HG03521 (cell line): ENCODE measurements at regions not wholly inside any gene's neighbourhood (a gene's known extent, or its start where the extent isn't known, plus 50 kb on each side); places are given as distances from the start of the nearest gene placed in this dataset.
A peak's percentile ranks its signal among the peaks of the same experiment; 100 is the strongest.

Source experiments
- ATAC-seq: cut with Tn5 transposase; IDR thresholded peaks from one replicate; pipeline ENCODE4 v1.9.1; 2021; ENCODE audit warnings: mild to moderate bottlenecking, moderate library complexity; ENCODE audit not compliant: unreplicated experiment

DNA sequence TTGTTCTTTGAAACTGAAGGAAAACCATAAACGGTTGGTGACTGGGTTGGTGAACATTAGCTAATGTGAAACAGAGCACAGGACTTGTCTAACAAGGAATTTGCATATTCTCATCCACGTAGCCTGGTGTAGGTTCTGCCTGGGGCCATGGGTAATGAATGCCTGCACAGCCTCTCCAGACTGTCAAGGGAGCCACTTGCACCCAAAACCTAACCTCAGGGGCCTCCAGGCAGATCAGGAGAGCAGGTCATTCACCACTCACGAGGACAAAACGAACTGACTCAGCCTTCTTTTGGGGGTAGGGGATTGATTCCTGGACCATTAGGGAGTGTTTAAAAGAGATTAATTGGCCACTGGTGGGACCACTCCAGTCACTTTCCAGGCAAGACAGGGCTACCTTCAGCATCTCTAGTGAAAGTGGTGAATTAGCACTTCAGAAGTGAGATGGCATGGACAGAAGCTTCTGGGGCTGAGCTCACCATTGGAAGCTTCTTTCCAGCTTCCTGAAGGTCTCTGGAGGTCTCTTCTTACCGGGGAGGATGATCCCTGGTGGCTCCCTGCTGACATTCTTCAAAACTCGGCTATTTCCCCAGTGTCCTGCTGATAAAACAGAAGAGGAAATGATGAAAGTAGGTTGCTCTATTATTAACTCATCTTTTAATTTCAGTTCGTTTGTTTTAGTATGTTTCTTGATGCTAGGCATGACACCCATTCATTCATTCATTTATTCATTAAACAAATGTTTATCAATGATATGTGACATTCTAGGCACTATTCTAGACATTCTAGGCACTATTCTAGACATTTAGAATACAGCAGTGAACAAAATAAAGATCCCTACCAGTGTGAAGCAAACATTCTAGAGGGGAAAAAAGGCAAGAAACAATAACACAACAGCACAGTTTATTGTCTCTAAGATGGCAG is 104.5 kb upstream of the LNX1 start:
- no peak for ATAC-seq

DNA sequence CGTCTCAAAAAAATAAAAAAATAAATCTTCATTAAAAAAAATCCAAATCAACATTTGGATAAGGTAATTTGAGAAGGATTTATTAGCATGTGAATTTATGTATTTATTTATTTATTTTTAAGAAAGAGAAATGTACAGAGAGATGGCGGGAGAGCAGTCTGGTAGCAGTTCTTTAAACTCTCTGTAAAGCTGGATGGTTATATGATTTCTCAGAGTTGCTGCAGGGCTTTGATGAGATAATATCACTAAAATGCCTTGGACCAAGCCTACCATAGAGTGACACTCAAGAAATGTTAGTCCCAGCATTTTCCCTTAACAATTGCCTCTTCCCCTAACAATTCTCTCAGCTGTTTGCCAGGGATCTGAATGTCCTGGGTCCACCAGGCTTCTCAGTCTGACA is 103.4 kb upstream of the LNX1 start:
- no peak for ATAC-seq

DNA sequence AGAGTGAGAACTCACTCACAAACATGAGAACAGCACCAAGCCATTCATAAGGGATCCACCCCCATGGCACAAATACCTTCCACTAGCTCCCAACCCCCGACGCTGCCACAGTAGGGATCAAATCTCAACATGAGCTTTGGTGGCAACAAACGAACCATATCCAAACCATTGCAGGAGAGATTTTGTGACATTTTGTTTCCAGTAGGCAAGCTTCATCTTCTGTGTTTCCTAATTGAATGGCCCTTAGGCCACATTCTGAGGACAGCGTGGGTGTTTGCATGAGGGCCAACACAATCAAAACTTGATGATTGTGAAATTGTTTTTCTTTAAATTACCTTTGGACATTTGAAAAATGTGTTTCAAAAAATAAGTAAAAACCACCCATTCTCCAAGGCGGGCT is 102.6 kb upstream of the LNX1 start:
- no peak for ATAC-seq

DNA sequence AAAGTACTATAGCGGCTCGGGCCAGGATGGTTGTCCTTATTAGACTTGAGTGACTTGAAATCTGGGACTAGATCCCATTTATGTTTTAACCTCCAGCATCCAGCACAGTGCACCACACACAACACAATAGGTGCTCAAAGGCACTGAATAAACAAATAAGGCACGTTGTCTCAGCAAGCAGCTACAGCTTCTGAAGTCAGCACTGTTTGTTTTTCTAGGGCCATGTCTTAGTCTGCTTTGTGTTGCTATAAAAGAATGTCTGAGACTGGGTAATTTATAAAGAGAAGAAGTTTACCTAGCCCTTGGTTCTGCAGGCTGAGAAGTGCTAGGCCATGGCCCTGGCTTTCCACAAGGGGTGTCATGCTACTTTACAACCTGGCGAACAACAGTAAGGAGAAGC is 102.1 kb upstream of the LNX1 start:
- no peak for ATAC-seq

DNA sequence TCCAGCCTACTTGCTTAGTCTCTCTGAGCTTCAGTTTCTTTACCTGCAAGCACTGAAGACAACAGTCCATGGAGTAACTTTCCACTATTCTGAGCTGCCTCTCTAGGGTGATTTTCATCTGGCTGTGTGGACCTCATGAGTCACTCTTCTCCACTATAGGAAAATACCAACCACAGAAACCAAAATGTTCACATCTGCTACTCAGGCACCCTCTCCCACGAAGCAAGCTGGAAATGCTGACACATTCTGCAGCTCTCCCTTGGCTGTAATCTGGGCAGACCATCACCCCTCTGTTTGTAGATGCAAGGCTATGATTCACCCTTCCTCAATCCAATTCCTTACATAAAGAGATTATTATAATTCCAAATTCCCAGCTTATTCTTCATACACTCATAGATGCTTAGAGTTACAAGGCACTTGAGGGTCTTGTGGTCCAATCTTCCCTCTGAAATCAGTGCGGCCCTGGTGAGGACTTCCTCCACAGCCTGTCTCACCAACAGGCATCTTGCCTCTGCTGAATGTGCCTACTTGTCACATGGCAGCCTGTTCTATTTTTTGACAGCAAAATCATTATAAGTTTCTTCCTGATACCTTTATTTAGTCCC is 97.0 kb upstream of the LNX1 start:
- ATAC-seq: peak; percentile 47

DNA sequence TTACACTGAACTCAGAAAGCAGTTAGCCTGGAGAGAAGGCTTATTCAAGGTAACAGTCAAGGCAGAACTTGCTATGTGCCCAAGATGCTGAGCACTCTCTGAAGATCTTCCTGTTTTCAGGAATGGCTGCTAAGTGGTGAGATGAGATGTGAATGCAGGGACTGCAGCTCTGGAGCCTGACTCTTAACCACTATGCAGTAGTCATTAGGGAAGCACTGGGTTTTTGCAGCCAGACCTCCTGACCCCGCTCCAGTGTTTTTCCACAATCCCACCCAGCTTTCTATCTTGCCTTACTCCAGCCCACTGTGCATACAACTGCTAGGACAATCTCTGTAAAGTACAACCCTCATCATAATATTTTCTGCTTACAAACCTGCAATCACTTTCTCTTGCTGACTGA is 95.2 kb upstream of the LNX1 start:
- no peak for ATAC-seq

DNA sequence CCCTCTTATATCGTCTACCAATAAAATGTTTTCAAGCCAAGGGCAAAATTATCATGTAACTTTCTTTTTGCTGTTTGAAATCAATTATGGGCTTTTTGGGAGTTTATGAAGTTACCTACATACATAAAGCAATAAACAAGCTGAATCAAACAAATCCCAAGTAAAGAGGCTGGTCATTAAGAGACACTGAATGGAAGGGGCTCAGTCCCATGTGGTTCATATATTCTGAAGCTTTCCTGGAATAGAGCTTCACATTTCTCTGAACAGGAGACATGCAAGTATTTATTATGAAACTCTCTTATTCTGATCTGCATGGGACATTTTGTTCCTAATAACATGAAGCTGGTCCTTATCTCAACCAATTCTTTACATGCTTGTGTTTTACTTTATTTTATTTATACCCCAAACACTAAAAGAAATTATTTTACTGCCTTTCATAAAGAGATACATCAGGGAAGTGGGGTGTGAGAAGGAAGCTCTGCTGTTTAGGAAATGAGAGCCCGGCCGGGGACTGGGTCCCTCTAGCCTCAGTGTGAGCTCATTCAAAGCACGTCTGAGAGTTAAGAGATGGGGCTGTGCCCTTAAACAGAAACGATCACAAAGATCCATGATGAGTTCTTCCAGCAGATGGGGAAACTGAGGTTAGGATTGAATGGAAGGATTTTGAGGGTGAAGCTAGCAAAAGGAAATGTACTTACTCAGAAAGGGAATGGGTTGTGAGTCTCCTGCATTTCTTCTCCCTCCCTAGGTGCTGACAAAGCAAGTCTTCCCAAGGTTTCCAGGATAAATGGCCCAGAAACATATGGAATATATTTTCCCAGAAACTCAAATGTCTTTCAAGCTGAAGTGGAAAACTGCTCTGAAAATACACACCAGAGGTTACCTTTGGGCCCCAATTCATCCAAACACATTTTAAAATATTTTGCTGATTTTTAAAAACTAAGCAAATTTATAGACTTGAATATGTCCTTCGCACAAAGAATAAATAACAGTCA is 93.1 kb upstream of the LNX1 start:
- no peak for ATAC-seq

DNA sequence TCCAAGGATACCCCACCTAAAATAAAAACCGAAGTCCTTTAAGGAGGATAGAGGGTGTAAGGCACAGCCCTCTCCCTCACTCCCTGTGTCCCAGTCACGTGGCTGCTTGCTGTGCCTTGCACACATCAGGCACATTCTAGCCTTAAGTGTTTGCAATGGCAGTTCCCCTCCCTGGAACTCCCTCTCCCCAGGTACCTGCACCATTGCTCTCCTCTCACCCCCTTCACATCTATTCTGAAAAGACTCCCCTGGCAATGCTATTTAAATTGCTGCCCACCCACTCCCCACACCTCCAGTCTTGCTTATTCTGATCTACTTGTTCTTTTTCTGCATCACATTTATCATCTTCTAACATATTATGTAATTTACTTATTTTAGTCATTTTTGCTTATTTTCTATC is 91.6 kb upstream of the LNX1 start:
- no peak for ATAC-seq

DNA sequence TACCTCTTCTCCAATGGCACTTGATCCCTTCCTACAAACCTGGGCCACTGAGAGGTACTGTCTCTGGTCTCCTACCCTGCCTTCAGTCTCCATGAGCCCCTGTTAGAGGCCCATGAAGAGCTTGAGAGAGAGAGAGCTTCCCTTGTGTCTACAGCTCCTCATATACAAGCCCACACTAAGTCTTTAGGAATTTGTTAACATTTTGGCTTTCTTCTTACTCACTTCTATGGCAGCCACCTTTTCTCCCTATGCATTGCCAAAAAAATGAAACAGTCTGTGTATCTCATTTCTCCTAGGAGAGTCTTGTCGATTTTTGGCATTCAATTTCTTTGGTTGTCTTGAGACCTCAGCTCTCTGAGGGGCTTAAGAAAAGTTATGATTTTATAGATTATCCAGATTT is 90.9 kb upstream of the LNX1 start:
- no peak for ATAC-seq

DNA sequence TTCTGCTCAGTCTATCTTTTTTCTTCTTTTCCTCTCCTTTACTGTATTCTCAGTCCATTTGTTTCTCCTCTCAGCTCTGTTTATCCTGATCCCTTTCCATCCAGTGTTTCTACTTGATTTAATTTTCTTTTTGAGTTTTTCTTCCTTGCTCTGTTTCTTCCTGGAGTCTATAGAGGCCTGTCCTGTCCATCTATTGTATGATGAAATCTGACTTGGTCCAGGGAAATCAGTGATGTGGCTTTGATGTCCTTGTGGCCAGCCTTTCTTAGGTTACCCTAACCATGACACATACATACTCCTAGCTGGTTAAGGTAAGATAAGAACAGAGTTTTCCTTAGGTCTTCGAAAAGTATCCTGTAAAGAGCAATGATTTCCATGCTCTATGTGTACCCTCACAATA is 89.3 kb upstream of the LNX1 start:
- ATAC-seq: no peak

DNA sequence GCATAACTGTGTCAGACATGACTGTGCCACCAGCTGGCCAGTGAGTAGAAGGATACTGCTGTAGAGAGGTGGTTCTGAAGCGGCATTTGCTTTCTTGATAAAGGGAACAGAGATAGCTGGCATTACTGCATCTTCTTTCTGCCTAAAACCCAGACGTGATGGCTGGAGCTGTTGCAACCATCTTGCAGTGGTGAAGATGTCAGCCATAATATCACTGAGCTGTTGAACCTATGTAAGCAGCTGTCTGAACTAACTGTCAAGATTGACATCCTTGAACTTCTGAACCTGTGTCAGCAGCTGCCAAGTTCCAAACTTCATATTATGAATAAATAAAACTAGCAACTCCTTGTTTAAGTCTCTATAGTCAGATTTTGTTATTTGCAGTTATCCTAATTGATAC is 88.9 kb upstream of the LNX1 start:
- no peak for ATAC-seq

DNA sequence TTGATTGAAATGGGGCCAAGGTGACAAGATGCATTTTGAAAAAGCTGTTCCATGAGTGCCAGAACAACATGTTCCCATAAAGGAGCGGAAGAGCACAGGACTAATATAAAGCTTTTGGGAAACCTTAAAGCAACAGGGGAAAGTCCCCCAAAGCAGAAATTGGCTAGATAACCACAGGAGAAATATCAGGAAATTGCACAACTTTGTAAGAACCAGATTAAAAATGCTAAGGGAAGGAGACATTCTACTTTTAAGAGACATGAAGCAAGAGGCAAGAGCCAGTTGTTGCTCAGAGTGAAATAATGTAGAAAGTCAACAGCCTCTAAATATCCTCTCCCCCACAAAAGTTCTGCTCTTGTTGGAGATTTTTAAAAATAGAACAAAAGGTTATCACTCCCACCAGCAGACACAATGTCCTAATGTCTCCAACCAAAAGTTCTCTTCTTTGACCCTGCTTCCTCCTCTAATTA is 85.2 kb upstream of the LNX1 start:
- ATAC-seq: no peak

DNA sequence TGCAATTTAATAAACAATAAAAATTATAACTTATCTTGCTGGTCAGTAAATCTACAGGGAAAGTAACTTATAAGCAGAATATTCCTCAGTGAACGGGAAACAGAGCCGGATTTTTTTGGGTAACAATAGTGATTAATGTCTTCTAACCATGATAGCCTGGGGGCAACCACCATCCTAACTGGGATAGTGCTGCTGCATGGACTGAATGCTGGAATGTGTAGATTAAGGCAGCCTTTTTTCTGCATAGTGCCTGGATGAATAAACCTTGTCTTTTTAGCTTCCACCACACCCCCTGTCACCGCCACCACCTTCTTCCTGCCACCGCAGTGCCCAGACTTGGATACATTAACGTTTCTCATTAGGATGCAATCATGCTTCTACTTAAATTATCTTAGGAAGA is 83.6 kb upstream of the LNX1 start:
- no peak for ATAC-seq

DNA sequence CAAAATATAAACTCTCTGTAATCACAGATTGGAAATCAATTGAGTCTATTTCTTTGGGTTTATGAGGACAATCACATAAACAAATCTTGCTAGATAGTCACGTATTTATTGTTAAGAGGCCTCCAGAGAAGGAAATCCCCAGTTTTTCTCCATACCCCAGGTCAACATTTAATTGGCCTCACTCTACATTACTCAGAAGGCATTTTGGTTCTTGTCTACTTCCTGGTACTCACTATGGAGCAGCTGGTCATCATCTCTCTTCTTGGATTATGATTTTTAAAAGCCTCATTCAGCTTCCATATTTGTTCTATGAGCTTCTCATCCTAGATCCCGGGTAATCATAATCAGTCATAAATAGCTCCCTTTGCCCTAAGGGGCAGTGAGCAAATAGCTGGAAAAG is 81.6 kb upstream of the LNX1 start:
- ATAC-seq: no peak

DNA sequence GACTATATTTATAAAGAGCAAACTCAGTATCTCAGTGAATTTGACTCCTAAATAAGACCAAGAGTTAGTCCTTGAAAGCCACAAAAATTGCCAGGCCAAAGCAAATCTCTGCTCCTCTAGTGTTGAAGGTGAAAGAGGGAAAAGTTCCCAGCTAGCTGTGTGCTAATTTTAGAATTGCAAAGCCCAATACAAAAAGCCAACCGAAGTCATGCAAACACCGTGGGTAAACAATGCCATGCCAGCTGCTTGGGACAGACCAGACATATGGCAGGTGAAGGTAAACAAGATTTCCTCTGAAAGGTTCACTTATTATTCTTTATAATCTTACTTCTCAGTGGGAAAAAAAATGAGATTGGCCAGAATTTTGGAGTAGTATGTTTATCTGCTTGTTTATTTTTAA is 80.5 kb upstream of the LNX1 start:
- no peak for ATAC-seq

DNA sequence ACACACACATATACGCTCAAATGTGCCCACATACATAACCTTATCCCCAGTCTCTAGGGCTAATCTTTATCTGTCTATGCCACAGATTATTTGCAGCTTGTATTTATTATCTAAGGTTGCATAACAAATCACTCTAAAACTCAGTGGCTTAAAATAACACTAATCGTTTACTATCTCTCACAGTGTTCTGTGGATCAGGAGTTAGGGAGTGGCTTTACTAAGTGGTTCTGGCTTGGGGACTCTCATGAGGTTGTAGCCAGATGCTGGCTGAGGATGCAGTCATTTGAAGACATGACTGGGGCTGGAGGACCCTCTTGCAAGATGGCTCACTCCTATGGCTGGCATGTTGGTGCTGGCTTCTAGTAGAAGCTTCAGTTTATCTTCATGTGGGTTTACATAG is 68.5 kb upstream of the LNX1 start:
- ATAC-seq: no peak

DNA sequence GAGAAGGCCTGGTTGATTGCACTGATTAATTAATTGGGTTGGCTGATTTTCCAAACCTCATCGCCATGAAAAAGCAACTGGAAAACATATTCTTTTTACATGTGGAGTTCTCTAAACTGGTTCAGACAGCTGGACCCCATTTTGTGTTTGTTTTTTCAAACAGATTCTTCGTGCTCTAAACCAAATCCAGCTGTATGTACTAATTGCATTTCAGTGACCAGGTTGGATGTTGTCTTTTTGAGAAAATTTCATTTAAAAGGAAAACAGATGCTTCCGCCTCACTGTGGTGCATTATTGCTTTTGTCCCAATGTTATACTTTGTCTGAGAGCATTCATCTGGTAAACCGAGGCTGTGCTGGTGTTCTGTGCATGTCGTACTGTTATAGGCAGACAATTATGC is 67.8 kb upstream of the LNX1 start:
- ATAC-seq: no peak

DNA sequence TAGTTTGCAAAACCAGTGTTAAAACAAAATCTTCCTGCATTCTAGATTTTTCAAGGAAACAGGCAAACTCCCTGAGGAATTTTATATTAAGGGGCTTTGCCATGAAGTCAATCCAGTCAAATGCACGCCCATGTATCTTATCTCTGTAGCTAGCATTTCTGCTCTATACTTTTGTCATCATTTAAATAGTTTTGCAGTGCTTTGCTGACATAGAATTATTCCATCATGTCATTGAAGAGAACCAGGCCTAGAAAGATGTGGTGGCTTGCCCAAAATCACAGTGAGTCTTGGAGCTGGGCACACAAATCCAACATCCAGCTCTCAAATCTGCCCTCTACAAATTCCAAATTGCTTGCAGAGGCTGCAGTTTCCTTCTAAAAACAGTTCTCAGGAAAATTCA is 66.7 kb upstream of the LNX1 start:
- no peak for ATAC-seq

DNA sequence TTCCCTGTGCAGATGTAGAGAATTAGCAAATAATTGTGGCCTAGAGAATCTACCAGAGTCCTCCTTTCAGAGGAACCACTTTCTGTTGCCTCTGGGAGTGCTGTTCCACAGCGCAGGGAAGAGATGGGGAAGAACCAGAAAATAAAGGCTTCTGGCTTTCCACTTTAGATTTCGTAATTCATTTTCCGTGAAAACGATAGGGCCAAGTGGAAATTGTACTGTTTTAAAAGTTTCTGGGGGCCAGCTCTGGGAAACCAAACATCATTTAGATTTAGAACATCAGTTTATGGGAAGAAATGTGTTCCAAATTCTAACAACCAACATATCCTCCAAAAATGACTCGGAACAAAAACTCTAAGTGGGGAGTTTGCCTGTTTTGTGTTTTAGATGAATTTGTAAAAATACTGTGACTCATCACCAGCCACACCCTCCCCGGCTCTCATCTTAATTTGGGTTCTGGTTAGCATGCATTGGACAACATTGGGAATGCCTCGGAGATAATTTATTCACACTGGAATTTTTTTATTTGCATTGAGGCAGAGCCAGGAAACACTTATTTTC is 65.2 kb upstream of the LNX1 start:
- ATAC-seq: no peak

DNA sequence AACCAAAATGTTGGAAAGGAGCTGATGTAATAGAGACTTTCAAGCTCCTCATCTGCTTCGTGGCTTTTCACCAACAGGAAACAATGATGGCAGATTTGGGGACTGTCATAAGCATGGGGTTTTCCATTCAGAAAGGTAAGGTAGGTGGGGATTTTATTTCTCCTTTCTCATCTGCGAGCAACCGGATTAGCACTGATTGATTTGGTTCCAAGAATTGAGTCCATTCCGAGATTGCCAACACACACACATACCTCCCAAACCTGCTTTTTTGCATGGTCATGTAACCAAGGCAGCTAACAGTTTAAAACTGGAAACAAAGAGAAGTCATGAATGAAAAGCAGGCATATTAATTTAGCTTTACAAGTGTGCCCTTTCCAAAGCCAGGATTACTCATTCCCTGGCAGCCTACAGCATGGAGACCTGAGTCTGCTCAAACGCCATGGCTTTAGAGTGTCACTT is 63.0 kb upstream of the LNX1 start:
- no peak for ATAC-seq

DNA sequence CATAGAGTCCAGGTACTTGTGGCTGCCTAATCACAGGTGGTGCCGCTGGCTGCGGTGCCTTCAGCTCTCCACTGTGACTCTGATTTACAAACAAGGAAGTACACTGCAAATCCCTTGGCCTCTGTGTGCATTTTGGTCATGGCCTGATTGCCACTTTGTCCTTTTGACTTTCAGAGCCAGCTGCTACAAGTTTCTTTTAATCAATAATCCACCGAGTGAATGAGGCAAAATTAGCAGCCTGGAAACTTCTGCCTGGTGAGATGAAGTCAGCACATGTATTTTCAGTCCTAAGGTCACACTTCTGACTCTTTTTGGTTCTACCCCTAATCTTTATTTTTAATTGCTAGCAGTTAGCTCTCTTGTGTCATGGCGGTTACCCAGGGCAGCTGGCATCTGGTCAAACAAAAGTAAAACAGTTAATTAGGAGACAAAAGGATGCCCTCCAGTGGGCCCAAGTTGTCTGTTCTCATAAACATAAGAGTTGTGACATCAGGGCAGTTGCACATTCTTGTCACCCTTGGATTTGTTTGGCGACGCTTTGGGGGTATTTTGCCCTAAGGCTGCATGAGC is 62.3 kb upstream of the LNX1 start:
- ATAC-seq: no peak
